C4-2B (cell line): ENCODE measurements at regions not wholly inside any gene's neighbourhood (a gene's known extent, or its start where the extent isn't known, plus 50 kb on each side); places are given as distances from the start of the nearest gene placed in this dataset.

Source experiments
- H3K27ac ChIP-seq: fragments of 450-650 bp; 2 replicates; pipeline ENCODE4 v1.5.1; 2017
- CTCF ChIP-seq: fragments of 450-650 bp; conservative IDR thresholded peaks from 2 replicates; pipeline ENCODE4 v1.5.1; 2017; ENCODE audit warnings: mild to moderate bottlenecking
- ZFX ChIP-seq: fragments of 450-650 bp; IDR thresholded peaks from 2 replicates; pipeline ENCODE4 v1.6.1; 2017

- no peak overlapping the region for H3K27ac ChIP-seq
- TF ChIP-seq CTCF: no peak
- no peak for TF ChIP-seq ZFX
Measured at GRCh38 chr1:5798151-5798730, 194.0 kb downstream of the NPHP4 start.

GRCh38 chr1:5796028-5796427 lies 196.2 kb downstream of the NPHP4 start:
- no peak overlapping the region for H3K27ac ChIP-seq
- no peak for TF ChIP-seq CTCF
- TF ChIP-seq ZFX: no peak

GRCh38 chr1:5794279-5794678 lies 197.9 kb downstream of the NPHP4 start:
- TF ChIP-seq CTCF: no peak
- no peak overlapping the region for H3K27ac ChIP-seq

GRCh38 chr1:5793516-5793915 lies 198.7 kb downstream of the NPHP4 start:
- TF ChIP-seq CTCF (no peak), ZFX (no peak)
- H3K27ac ChIP-seq: no peak overlapping the region

GRCh38 chr1:5781079-5781478 lies 211.1 kb downstream of the NPHP4 start:
- TF ChIP-seq CTCF (no peak), ZFX (no peak)
- no peak overlapping the region for H3K27ac ChIP-seq

GRCh38 chr1:5780324-5780716 lies 211.9 kb downstream of the NPHP4 start:
- no peak overlapping the region for H3K27ac ChIP-seq
- TF ChIP-seq CTCF: no peak
- TF ChIP-seq ZFX: no peak

GRCh38 chr1:5779608-5780323 lies 212.5 kb downstream of the NPHP4 start:
- no peak overlapping the region for H3K27ac ChIP-seq
- TF ChIP-seq ZFX (no peak), CTCF (no peak)
